Heart left ventricle (tissue), 13 donors: ENCODE measurements at regions not wholly inside any gene's neighbourhood (a gene's known extent, or its start where the extent isn't known, plus 50 kb on each side); places are given as distances from the start of the nearest gene placed in this dataset.

Experiments used
- CTCF ChIP-seq, 12 donors: fragments of 200-600 bp; sonication (generic) in 4 of 12; IDR thresholded peaks; one replicate each; pipeline versions ENCODE4 v1.5.0 to v1.8.0; 2018 to 2022; ENCODE audit warnings: antibody characterized with exemption in 12 of 12, mild to moderate bottlenecking in 5 of 12
- POLR2A ChIP-seq, 2 donors: fragments of 450-650 bp; IDR thresholded peaks; one replicate each; pipeline ENCODE4 v1.6.1; 2017; ENCODE audit warnings: antibody characterized with exemption in 2 of 2, mild to moderate bottlenecking in 2 of 2, moderate library complexity in 2 of 2
- donor health status: ischemic (EF 13 %, LVEDD 7.1; RV severe dilation, severe dysfunction).
- donor health status: DM: no; HTN: yes; CAD: no.
- donor health status: DM: no; HTN: no; CAD: no.
- donor health status: ischemic (EF 25% LVEDD 6.9; RV normal size, moderate dysfunction).
- donor health status: ischemic (EF 25% LVEDD 5.7; RV mildly dilated, moderate dysfunction).
- donor health status: ischemic (EF 35%, LVEDD 5.7; RV mildly dilated, moderate dysfunction).
- donor health status: nonischemic (EF 11% LVEDD 7.7; RV severe dilation, severe dysfunction).
- donor health status: DM: yes; HTN: yes; CAD: no.
- donor health status: PGD.
- donor health status: ischemic (EF 29% LVEDD 5.4; RV normal size, mild dysfunction).
- donor health status: nonischemic (EF 23%, LVEDD 6.1; RV moderate dilation, normal function).

- TF ChIP-seq CTCF (IDR thresholded peaks at IDR 0.05): no peak
- TF ChIP-seq POLR2A (IDR thresholded peaks at IDR 0.05): no peak
These were observed 232.1 kb upstream of the CDIN1 start for GRCh38 chr15:36347272-36347858.
